ENCODE measurements at regions not wholly inside any gene's neighbourhood (a gene's known extent, or its start where the extent isn't known, plus 50 kb on each side); places are given as distances from the start of the nearest gene placed in this dataset.

GRCh38 chr18:78054801-78055200, 805.2 kb downstream of the GALR1 start:
- H3K4me1 ChIP-seq (ENCODE audit: control insufficient read depth in 1 of 2, low read depth in 2 of 2): no peaks in the 10 kb centered on the region
- no peak for TF ChIP-seq CTCF (IDR thresholded peaks at IDR 0.05)
- no peaks in the 10 kb centered on the region for H3K27me3 ChIP-seq (replicated peaks; ENCODE audit: insufficient read depth)
- no peak overlapping the region for H3K27ac ChIP-seq
- H3K4me3 ChIP-seq: no peak overlapping the region
- H3K9me3 ChIP-seq: no peaks in the 10 kb centered on the region
- ATAC-seq (ENCODE audit: insufficient number of reproducible peaks, low FRiP score, low read depth) (no peak), DNase-seq (ENCODE audit: low spot score) (no peak)
- H3K36me3 ChIP-seq: no peaks in the 10 kb centered on the region

- no peak for TF ChIP-seq CTCF (IDR thresholded peaks at IDR 0.05)
These were observed 806.4 kb downstream of the GALR1 start for GRCh38 chr18:78056011-78056410.

GRCh38 chr18:78069784-78070664, 820.4 kb downstream of the GALR1 start:
- no peak for TF ChIP-seq CTCF (IDR thresholded peaks at IDR 0.05)
- H3K27me3 ChIP-seq (replicated peaks; ENCODE audit: insufficient read depth): no peaks in the 10 kb centered on the region
- H3K27ac ChIP-seq: no peak overlapping the region
- H3K36me3 ChIP-seq: no peaks in the 10 kb centered on the region
- no peak overlapping the region for H3K4me3 ChIP-seq
- H3K9me3 ChIP-seq: no peaks in the 10 kb centered on the region
- DNase-seq (ENCODE audit: low spot score): no peak
- no peaks in the 10 kb centered on the region for H3K4me1 ChIP-seq (ENCODE audit: control insufficient read depth in 1 of 2, low read depth in 2 of 2)
- ATAC-seq (ENCODE audit: insufficient number of reproducible peaks, low FRiP score, low read depth): no peak

More at GRCh38 chr18:78056011-78056410, 806.4 kb downstream of the GALR1 start:
- Histone ChIP-seq H3K27me3 (replicated peaks; ENCODE audit: insufficient read depth) (no peaks in the 10 kb centered on the region), H3K4me1 (ENCODE audit: control insufficient read depth in 1 of 2, low read depth in 2 of 2) (no peaks in the 10 kb centered on the region), H3K36me3 (no peaks in the 10 kb centered on the region), H3K27ac (no peak overlapping the region), H3K9me3 (no peaks in the 10 kb centered on the region), H3K4me3 (no peak overlapping the region)
- no peak for DNase-seq (ENCODE audit: low spot score)
- ATAC-seq (ENCODE audit: insufficient number of reproducible peaks, low FRiP score, low read depth): no peak

GRCh38 chr18:78071166-78071710, 821.6 kb downstream of the GALR1 start:
- no peaks in the 10 kb centered on the region for H3K27me3 ChIP-seq (replicated peaks; ENCODE audit: insufficient read depth)
- no peaks in the 10 kb centered on the region for H3K36me3 ChIP-seq
- no peak for TF ChIP-seq CTCF (IDR thresholded peaks at IDR 0.05)
- H3K4me1 ChIP-seq (ENCODE audit: control insufficient read depth in 1 of 2, low read depth in 2 of 2): no peaks in the 10 kb centered on the region
- no peak overlapping the region for H3K27ac ChIP-seq
- no peak for ATAC-seq (ENCODE audit: insufficient number of reproducible peaks, low FRiP score, low read depth)
- no peaks in the 10 kb centered on the region for H3K9me3 ChIP-seq
- no peak overlapping the region for H3K4me3 ChIP-seq
- no peak for DNase-seq (ENCODE audit: low spot score)

GRCh38 chr18:78071776-78072175, 822.1 kb downstream of the GALR1 start:
- TF ChIP-seq CTCF (IDR thresholded peaks at IDR 0.05): no peak
- H3K36me3 ChIP-seq: no peaks in the 10 kb centered on the region
- H3K27me3 ChIP-seq (replicated peaks; ENCODE audit: insufficient read depth): no peaks in the 10 kb centered on the region
- H3K4me1 ChIP-seq (ENCODE audit: control insufficient read depth in 1 of 2, low read depth in 2 of 2): no peaks in the 10 kb centered on the region
- no peak overlapping the region for H3K27ac ChIP-seq
- H3K9me3 ChIP-seq: no peaks in the 10 kb centered on the region
- no peak for DNase-seq (ENCODE audit: low spot score)
- ATAC-seq (ENCODE audit: insufficient number of reproducible peaks, low FRiP score, low read depth): no peak
- H3K4me3 ChIP-seq: no peak overlapping the region
